Inferior parietal cortex (tissue), 1 donor: ENCODE measurements at regions not wholly inside any gene's neighbourhood (a gene's known extent, or its start where the extent isn't known, plus 50 kb on each side); places are given as distances from the start of the nearest gene placed in this dataset.
"Not testable (repeated sequence)": the region's sequence is repeated elsewhere in the genome, so short reads cannot be mapped to it uniquely, and the experiment has no call there.

ENCODE experiments used
- DNase-seq: peaks from one replicate; pipeline ENCODE4 v3.0.0-alpha.2; 2016; ENCODE audit errors: extremely low spot score

- no peak for DNase-seq
Observed at GRCh38 chr3:152621967-152622810, 212.7 kb upstream of the P2RY1 start.

- no peak for DNase-seq
Observed at GRCh38 chr3:152622811-152623167, 212.1 kb upstream of the P2RY1 start.

- DNase-seq = no peak
Observed at GRCh38 chr3:152623286-152623911, 211.5 kb upstream of the P2RY1 start.

- no peak for DNase-seq
Observed at GRCh38 chr3:152626226-152626625, 208.7 kb upstream of the P2RY1 start.

GRCh38 chr3:152628496-152628895 lies 206.4 kb upstream of the P2RY1 start:
- DNase-seq = no peak

GRCh38 chr3:152629363-152630122 lies 205.4 kb upstream of the P2RY1 start:
- no peak for DNase-seq

GRCh38 chr3:152635389-152635788 lies 199.5 kb upstream of the P2RY1 start:
- no peak for DNase-seq

GRCh38 chr3:152636651-152637050 lies 198.3 kb upstream of the P2RY1 start:
- no peak for DNase-seq

- no peak for DNase-seq
Observed at GRCh38 chr3:152638214-152638613, 196.7 kb upstream of the P2RY1 start.

GRCh38 chr3:152638707-152639450 lies 196.1 kb upstream of the P2RY1 start:
- peak; percentile 72 for DNase-seq

GRCh38 chr3:152641198-152641597 lies 193.7 kb upstream of the P2RY1 start:
- no peak for DNase-seq

GRCh38 chr3:152642658-152643057 lies 192.3 kb upstream of the P2RY1 start:
- DNase-seq = no peak

- DNase-seq = no peak
Observed at GRCh38 chr3:152644478-152644877, 190.5 kb upstream of the P2RY1 start.

- DNase-seq = no peak
Observed at GRCh38 chr3:152646004-152646403, 188.9 kb upstream of the P2RY1 start.

GRCh38 chr3:152650177-152650576 lies 184.8 kb upstream of the P2RY1 start:
- peak; percentile 83 for DNase-seq

GRCh38 chr3:152650923-152651322 lies 184.0 kb upstream of the P2RY1 start:
- DNase-seq = not testable (repeated sequence)

- DNase-seq = peak; percentile 57
Observed at GRCh38 chr3:152656214-152656971, 178.5 kb upstream of the P2RY1 start.

GRCh38 chr3:152656972-152657355 lies 178.0 kb upstream of the P2RY1 start:
- no peak for DNase-seq

- DNase-seq = no peak
Observed at GRCh38 chr3:152658977-152659720, 175.8 kb upstream of the P2RY1 start.

GRCh38 chr3:152662157-152662556 lies 172.8 kb upstream of the P2RY1 start:
- no peak for DNase-seq
